GM21723 (cell line): ENCODE measurements at regions not wholly inside any gene's neighbourhood (a gene's known extent, or its start where the extent isn't known, plus 50 kb on each side); places are given as distances from the start of the nearest gene placed in this dataset.
"Not testable (repeated sequence)": the region's sequence is repeated elsewhere in the genome, so short reads cannot be mapped to it uniquely, and the experiment has no call there.

Experiments
- ATAC-seq: cut with Tn5 transposase; IDR thresholded peaks from one replicate; pipeline ENCODE4 v1.9.1; 2021; ENCODE audit warnings: mild to moderate bottlenecking, moderate library complexity; ENCODE audit not compliant: unreplicated experiment

DNA sequence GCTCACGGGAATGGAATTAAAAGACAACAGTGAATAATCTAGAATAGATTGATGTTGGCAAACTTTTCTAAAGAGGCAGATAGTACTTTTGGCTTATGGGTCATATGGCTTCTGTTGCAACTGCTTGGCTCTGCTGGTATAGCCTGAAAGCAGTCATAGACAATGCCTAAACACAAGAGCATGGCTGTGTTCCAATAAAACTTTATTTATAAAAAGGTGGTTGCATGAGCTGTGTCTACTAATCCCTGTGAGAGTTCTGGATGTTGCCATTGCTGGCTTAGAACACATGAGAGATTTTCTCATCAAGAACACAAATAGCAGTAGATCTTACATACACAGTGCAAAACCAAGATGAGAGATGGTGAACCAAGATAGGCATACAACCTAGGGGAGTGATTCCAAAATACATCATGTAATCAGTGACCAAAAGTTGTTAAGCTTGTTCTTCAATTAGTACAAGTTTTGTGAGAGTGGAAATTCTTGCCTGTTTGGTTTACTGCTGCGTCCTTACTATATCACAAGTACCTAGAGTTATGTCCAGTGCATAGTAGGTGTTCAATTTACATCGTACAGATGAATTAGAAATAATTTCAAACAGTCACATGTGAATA, 380.0 kb downstream of the METTL4 start:
- no peak for ATAC-seq

DNA sequence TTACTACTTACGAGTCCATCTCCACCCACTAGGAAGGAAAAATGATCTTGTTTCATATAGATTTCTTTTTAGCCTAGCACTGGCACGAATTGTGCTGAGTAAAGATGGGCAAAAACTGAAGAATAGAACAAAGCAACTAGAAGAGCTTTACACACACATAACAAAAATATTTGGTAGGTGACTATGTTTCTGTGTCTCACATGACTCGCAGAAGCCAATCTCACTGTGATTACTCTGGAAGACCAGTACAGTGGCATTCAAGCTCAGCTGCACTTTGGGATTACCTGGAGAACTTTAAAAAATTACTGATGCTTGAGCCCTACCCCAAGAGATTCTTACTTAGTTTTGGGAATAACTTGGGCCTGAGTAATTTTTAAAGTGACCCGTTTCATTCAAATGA, 378.7 kb downstream of the METTL4 start:
- ATAC-seq, result no peak

DNA sequence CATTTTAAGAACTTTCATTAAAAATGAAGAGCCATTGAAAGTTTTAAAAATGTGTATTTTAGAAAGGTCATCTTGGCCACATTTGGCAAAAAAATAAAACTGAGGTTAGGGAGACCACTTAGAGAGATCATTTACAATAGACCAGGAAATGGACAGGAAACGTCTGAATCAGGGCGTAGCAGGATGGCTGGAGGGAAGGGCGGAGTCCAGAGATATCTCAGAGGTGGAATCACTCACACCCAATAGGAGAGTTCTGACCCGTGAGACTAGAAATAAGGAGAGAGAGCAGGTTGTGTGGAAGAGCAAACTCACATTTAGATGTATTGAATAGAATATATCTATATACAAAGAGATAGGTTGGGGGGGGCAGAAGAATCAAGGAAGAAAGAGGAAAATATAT, 373.4 kb downstream of the METTL4 start:
- no peak for ATAC-seq

DNA sequence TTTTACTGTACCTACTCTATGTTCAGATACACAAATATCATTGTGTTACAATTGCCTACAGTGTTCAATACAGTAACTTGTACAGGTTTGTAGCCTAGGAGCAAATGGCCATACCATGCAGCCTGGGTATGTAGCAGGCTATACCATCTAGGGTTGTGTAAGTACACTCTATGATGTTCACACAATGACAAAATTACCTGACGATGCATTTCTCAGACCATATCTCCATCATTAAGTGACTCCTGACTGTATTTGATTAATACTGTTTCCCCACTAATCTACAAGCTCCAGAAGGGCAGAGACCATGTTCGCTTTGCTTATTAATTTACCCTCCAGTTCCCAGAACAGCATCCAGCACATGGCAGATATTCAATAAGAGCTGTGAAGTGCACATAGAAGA, 372.2 kb downstream of the METTL4 start:
- ATAC-seq, result no peak

DNA sequence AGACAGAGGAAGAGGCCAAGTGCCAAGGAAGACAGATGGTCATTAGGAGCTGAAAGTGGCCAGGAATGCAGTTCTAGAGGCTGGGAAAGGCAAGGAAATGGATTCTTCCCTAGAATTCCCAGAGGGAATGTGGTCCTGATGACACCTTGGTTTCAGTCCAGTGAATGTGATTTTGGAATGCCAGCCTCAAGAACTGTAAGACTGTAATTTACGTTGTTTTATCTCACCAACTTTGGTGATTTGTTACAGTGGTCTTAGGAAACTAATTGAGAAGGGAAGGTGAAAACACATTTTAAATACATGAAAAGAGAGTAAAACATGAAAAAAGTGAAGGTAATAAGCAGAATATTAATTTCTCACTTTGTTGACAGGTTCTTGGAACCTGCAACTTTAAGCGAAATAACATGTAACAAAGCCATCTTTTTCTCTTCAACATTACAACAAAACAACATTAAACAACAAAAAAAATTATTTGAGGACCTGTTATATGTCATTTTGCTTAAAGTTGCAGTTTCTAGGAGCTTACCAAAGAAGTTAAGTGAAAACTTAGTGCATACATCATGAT, 370.2 kb downstream of the METTL4 start:
- no peak for ATAC-seq

DNA sequence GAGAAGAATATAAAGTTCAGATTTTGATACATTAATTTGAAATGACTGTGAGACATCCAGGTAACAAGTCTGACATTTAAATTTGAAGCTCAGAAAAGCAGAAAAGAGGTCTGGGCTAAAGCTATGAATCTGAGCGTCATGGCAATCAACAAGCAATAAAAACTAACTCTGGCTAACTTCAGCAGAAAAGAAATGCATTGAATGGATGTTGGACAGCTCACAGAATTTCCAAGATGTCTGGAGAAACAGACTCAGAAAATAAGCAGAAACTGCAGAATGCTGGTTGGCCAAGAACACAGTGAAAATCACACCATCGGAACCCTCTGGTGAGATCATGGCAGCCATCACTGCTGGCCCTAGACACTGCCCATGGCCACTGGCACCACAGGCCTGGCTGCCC, 366.6 kb downstream of the METTL4 start:
- no peak for ATAC-seq

DNA sequence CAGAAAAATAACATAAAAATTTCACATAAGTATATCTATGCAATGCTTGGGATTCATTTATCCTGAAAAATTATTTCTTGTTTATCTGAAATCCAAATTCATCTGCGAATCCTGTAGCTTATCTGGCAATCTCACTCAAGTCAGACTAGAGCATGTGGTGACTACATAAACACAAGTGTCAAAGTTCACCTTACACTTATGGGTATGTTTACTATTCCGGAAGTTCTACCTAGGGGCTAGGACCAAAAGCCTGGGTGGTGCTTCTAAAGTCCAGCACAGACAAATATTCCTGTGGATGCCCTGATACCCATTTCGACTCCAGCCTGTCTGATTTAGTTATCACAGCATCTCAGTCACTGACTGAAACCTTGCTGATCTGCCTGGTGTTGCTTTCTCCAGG, 364.0 kb downstream of the METTL4 start:
- ATAC-seq, result no peak

DNA sequence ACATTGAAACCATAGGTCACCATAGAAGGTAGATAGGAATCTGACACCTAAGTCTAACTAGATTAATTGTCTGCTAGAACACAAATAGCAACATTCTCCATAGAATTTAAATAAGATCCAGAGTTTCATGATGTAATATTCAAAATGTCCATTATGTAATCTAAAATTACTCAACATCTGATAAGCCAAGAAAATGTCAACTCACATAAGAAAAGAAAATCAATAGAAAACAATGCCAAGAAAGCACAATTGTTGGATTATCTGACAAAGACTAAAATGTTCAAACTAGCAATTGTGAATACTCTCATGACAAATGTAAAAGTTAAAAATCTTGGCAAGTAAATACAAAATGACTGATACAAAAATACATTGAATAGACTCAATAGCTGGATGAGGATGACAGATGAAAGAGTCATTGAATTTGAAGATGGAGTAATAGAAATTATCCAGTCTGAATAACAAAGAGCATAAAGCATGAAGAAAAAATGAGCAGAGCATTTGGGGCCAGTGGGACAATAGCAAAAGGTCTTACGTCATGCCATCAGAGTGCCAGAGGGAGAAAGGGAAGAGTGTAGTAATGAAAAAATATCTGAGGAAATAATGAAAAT, 358.6 kb downstream of the METTL4 start:
- ATAC-seq, result no peak

DNA sequence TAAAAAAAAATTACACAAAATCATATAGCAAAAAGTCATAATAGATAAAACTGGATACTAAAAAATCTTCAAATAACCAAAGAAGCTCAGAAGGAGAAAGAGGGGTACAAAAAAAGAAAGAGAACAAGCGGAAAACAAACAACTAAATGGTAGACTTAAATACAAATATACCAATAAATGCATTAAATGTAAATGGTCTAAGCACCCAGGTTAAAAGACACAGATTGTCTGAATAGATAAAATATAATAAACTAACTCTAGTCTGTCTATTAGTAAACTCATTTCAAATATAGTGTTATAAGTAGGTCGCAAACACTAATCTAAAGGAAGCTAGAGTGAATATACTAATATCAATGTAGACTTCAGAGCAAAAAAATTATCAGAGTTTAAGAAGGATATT, 357.4 kb downstream of the METTL4 start:
- ATAC-seq, result no peak

DNA sequence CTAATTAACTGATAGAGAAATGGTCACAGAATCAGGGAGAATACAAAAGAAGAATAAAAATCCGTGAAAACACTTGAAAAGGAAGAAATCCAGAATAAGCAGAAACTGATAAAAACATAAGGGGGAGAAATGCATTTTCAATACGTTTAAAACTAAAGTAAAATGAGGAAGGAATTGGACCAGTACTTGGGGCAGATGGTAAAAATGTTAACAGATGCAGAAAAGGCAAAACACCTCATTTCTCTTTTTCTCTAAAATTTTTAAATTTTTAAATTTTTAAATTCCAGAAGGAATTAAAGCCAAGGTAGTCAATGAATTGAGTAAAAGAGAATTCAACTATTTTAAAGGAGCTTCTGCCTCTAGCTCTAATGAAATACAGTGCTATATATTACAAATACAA, 353.9 kb downstream of the METTL4 start:
- ATAC-seq, result no peak

DNA sequence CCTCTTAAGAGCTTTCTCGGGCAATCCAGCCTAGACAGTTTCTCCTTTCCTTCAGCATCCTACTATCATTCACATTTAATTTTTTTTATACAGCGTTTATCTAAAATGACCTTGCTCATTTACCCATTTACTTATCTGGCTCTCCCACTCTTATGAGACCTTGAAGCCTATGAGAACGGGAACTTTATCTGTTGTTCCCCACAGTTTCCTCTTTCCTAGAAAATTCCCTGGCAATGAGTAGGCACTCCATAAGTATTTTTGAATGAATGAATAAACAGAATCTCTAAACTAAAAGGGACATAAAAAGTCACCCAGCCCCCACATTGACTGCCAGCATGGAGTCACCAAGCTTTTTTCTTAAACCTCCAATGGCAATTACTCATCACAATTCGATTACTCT, 353.2 kb downstream of the METTL4 start:
- no peak for ATAC-seq

DNA sequence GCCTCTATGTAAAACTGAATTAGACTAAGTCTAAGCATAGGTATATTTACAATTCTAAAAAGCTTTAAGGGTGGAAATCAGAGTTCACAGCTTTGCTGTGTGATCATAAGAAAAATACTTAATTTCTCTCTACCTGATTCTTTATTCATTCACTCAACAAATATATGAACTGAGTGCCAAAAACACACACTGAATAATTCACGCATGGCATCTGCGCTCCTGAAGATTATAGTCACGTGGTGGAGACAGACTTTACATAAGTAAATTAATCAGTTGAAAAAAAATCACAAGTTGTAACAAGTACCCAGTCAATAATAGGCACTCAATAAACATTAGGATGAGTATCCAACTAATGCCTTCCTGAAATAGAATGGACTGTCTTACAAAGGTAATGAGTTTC, 351.6 kb downstream of the METTL4 start:
- ATAC-seq, result no peak

DNA sequence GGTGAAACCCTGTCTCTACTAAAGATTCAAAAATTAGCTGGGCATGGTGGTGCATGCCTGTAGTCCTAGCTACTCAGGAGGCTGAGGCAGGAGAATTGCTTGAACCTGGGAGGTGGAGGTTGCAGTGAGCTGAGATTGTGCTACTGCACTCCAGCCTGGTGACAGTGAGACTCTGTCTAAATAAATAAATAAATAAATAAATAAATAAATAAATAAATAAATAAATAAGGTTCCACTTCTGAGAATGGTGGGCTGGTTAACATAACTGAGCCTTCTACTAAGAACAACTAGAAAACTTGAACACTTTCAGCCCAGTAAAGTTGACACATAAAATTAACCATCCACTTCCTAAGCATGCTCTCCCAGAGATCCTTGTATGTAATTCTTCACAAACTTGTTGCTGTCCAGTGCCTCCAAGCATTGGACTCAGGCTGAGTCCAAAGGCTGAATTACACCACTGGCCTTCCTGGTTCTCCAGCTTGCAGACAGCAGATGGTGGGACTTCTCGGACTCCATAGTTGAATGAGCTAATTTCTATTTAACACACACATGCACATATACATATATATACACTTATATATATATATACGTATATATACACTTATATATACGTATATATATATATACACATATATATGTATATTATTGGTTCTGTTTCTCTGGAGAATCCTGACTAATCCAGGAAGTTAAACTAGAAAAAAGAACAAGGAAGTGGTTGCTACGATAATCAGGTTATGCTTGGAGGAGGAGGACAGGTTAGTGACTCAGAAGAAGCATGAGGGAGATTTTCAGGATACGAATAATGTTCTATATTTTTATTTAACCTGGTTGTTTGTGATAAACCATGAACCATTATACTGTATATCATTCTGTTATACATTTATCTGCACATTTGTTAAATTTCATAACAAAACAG, 348.8 kb downstream of the METTL4 start:
- no peak for ATAC-seq

DNA sequence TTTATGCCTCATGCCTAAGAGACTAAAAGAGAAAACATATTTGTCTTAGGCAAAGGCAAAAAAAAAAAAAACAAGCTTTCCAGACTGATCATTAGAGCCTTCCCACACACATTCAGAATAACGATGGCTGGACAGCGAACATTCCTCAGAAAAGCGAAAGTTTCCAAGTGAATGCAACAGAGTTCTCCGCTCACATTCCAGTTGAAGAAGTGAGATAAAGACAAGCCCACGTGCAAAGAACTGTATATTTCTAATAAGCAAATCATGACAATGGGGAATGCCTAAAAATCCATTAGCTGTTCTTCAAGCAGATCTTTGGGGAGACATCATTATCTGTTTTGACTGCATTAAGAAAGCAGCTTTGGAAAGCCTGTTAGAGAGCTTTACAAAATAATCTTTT, 347.9 kb downstream of the METTL4 start:
- ATAC-seq, result no peak

DNA sequence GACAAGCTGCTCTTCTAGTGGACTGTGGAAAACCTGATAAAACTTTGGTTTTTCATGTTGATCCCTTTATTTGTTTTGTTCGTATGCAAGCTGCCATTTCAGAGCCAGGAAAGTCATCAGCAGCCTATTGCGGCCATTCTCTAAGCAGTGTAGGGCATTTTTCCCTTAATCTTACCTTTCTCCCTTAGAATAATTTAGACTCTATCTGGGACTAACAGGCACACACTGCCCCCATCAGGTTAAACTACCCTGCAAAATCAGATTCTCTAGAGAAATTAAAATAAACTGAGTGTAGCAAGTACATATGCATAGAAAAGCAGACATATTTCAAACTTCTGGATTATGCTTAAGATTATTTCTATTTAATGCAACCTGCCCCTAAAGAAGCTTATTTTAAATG, 347.5 kb downstream of the METTL4 start:
- no peak for ATAC-seq

DNA sequence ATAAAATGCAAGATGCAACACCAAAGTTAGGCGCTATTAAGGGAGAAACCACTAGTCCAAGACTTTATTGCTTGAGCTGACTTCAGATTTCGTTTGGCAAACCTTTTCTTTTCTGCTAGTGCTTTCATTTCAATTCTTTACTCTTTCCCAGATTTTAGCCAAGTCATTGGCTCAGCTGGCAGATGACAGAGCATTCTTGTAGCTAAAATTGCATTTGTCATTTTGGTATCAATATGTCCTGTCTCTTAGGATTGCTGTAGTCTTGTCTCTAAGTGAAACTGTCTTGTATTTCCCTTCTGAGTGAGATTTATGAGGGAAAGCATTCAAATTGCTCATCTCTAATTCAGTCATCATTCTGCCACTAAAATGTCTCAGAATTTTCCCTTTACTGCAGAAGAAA, 335.1 kb downstream of the METTL4 start:
- no peak for ATAC-seq

DNA sequence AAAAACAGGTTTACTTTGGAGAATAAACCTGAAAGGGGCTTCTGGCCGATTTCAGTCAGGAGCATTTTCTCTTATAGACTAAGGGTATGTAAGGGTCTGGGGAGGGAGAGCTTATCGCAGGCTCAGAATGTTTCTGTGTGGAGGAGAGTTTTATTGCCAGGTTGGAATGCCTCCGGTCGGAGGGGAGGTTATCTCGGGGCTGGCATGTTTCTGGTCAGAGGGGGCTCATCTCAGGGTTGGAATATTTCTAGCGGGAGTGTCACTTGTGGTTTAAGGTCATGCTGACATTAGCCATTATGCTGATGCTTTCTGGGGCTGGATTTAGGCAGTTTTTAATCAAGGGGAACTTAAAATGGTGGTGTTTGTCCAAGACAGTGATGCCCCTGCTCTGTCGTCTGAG, 333.6 kb downstream of the METTL4 start:
- no peak for ATAC-seq

DNA sequence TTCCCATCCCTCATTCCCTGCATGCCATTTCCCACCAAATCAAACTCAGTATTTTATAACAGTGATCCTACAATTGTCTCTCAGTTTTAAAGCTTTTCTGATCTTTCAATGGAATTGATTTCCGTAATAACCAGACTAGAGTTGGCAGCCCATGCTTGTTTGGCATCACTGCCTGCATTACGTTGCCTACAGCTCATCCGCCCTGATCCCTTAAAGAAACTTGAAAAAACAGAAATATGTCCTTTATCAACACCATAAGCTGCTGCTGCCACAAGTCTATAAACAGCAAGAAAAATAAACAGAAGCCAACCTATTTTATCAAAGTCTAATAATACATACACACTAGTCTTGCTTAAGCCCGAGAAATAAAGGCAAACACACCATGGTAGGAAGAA, 331.0 kb downstream of the METTL4 start:
- ATAC-seq, result no peak

DNA sequence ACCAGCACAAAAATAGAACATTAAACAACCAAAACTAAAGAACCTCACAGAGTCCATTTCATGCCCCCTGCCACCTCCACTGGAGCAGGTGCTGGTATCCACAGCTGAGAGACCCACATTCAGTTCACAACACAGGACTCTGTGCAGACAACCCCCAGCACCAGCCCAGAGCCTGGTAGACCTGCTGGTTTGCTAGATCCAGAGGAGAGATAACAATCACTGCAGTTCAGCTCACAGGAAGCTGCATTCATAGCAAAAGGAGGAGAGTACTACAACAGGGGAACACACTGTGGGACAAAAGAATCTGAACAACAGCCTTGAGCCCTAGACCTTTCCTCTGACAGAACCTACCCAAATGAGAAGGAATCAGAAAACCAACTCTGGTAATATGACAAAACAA, 326.7 kb downstream of the METTL4 start:
- ATAC-seq, result no peak

DNA sequence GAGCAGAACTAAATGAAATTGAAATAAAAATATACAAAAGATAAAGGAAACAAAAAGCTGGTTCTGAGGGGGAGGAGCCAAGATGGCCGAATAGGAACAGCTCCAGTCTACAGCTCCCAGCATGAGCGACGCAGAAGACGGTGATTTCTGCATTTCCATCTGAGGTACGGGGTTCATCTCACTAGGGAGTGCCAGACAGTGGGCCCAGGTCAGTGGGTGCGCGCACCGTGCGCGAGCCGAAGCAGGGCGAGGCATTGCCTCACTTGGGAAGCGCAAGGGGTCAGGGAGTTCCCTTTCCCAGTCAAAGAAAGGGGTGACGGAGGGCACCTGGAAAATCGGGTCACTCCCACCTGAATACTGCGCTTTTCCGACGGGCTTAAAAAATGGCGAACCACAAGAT, 324.2 kb downstream of the METTL4 start:
- not testable (repeated sequence) for ATAC-seq

DNA sequence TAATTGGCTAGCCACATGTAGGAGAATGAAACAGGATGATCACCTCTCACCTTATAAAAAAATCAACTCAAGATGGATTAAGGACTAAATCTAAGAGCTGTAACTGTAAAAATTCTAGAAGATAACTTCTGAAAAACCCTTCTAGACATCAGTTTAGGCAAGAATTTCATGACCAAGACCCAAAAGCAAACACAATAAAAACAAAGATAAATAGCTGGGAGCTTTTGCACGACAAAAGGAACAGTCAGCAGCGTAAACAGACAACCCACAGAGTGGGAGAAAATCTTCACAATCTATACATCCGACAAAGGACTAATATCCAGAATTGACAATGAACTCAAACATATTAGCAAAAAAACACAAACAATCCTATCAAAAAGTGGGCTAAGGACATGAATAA, 316.3 kb downstream of the METTL4 start:
- ATAC-seq, result no peak

DNA sequence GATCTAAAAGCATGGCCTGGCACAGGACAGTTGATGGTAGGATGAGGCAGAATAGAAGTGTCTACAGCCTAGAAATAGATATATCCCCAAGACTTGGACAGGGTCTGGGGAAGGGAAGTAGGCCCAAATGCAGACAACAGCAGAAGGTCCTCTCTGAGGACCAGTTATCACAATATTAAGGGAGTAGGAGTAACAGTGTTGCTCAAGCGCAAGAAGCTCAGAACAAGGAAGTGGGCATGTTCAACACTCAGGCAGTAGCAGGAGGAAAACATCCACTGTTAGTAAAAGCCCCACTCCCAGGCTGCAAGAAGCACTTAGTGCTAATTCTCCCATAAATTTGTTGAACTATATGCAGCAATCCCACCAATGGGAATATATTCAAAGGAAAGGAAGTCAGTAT, 314.7 kb downstream of the METTL4 start:
- ATAC-seq, result no peak
